GM10248 (cell line): ENCODE measurements at regions not wholly inside any gene's neighbourhood (a gene's known extent, or its start where the extent isn't known, plus 50 kb on each side); places are given as distances from the start of the nearest gene placed in this dataset.
"Not testable (repeated sequence)": the region's sequence is repeated elsewhere in the genome, so short reads cannot be mapped to it uniquely, and the experiment has no call there.

Experiments used
- CTCF ChIA-PET: fragments of 300-600 bp; sonication (Branson Sonifier 250); formaldehyde crosslinking; extraction: SDS; loops from one replicate; lab custom pipeline; 2021; ENCODE audit warnings: antibody characterized with exemption; lab: Yijun Ruan, JAX
- POLR2A ChIA-PET: fragments of 350-650 bp; sonication (Branson Sonifier 250); formaldehyde crosslinking; extraction: SDS; loops from one replicate; lab custom pipeline; 2020; ENCODE audit warnings: antibody characterized with exemption; lab: Yijun Ruan, JAX
- DNase-seq: peaks from one replicate; pipeline ENCODE4 v3.0.0; 2012; ENCODE audit errors: extremely low spot score
- CTCF ChIP-seq: IDR thresholded peaks from 2 replicates; pipeline ENCODE4 v1.5.1; 2012; ENCODE audit warnings: mild to moderate bottlenecking, low read depth; ENCODE audit errors: extremely low read depth, missing control alignments, control extremely low read depth

DNA sequence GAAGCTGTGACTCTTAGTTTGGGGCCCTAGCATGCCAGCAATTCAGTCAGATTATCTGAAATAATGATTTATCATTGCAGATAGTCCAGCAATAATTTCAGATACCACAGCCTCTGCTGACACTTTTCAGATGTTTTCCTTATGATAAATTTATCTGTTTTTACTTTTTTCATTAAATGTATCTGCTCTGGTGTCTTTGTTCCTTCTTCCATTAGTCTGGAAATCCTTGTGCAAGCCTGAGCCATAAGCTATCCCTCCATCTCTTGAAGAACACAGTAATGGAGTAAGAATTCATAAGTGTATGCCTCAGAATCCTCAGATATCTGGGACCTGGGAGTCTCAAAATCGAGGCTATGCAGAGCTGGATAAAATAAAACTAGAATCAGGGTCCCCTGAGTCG is 146.4 kb upstream of the KRR1 start:
- no peak for DNase-seq
- no peak for TF ChIP-seq CTCF
- POLR2A ChIA-PET: no interaction called here
- CTCF ChIA-PET: interaction anchor here (1.3 to 2.1 kb wide), 2 partner anchors 13 to 16 kb away, joined by 6 to 7 read pairs; no protein-coding TSS in a partner anchor

DNA sequence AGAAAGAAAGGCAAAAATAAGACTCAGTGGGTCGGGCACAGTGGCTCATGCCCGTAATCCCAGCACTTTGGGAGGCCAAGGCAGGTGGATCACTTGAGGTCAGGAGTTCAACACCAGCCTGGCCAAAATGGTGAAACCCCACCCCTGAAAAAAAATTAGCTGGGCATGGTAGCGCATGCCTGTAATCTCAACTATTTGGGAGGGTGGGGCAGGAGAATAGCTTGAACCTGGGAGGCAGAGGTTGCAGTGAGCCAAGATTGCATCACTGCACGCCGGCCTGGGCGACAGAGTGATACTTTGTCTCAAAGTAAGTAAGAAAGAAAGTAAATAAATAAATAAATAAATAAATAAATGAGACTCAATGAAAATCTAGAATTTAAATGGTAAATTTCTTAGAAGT is 145.9 kb upstream of the KRR1 start:
- DNase-seq, POLR2A ChIA-PET: not testable (repeated sequence)
- CTCF ChIA-PET: interaction anchor here (1.1 to 2.1 kb wide), 3 partner anchors 12 to 16 kb away, joined by 4 to 7 read pairs (median 5); no protein-coding TSS in a partner anchor

- ChIA-PET POLR2A (no interaction called here), CTCF (interaction anchor here (1.1 to 1.4 kb wide), 2 partner anchors 11 to 15 kb away, joined by 4 to 5 read pairs; no protein-coding TSS in a partner anchor)
- no peak for DNase-seq
- TF ChIP-seq CTCF: no peak
These were observed 145.2 kb upstream of the KRR1 start for GRCh38 chr12:75656648-75657047.

DNA sequence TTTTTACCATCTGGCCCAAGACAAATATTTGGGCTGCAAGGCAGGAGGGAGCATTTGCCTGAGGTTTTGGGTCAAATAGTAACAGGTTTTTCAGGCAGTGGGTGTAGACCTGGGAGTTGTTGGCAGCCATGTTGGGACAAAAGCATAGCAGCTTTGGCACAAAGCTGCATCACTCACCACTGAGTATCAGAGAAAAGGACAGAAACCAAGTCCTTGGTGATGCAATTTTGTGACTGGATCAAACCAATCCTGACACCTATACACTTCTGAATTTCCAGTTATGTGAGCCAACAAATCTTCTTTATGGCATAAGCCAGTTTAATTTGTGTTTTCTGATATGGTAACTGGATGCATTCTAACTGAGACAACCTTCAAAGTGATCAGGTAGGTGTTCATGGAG is 144.8 kb upstream of the KRR1 start:
- ChIA-PET POLR2A (no interaction called here), CTCF (interaction anchor here (1.1 to 1.4 kb wide), 2 partner anchors 11 to 15 kb away, joined by 4 to 5 read pairs; no protein-coding TSS in a partner anchor)
- TF ChIP-seq CTCF: no peak
- DNase-seq: no peak

- no peak for TF ChIP-seq CTCF
- CTCF ChIA-PET: interaction anchor here (2.4 kb wide), 1 partner anchor 14 kb away, joined by 10 read pairs; no protein-coding TSS in a partner anchor
- POLR2A ChIA-PET: no interaction called here
- no peak for DNase-seq
These were observed 144.0 kb upstream of the KRR1 start for GRCh38 chr12:75655315-75655806.

GRCh38 chr12:75651342-75651695 is 139.9 kb upstream of the KRR1 start:
- POLR2A ChIA-PET: no interaction called here

More at GRCh38 chr12:75651342-75651695, 139.9 kb upstream of the KRR1 start:
- DNase-seq: no peak
- no peak for TF ChIP-seq CTCF
- CTCF ChIA-PET: interaction anchor here (1.6 kb wide), 1 partner anchor 16 kb away, joined by 6 read pairs; no protein-coding TSS in a partner anchor
